H9 (cell line): ENCODE measurements at regions not wholly inside any gene's neighbourhood (a gene's known extent, or its start where the extent isn't known, plus 50 kb on each side); places are given as distances from the start of the nearest gene placed in this dataset.

ENCODE experiments used
- DNase-seq: peaks from one replicate; pipeline ENCODE4 v3.0.0-alpha.2; 2017
- H2AFZ ChIP-seq: one replicate; pipeline ENCODE4 v1.6.1; 2013; ENCODE audit warnings: mild to moderate bottlenecking, low read length, control low read depth, moderate library complexity
- H2AK5ac ChIP-seq: 2 replicates; pipeline ENCODE4 v1.6.1; 2013; ENCODE audit warnings: low read length, control low read depth, mixed read lengths; ENCODE audit not compliant: insufficient read length
- H2BK120ac ChIP-seq: one replicate; pipeline ENCODE4 v1.6.1; 2013; ENCODE audit warnings: low read depth, mild to moderate bottlenecking, low read length, control low read depth, inconsistent platforms; ENCODE audit not compliant: poor library complexity, severe bottlenecking
- H2BK12ac ChIP-seq: 2 replicates; pipeline ENCODE4 v1.6.1; 2013; ENCODE audit warnings: low read length, control low read depth, mixed read lengths, low read depth; ENCODE audit not compliant: insufficient read length
- H2BK15ac ChIP-seq: 2 replicates; pipeline ENCODE4 v1.6.1; 2013; ENCODE audit warnings: low read depth, low read length, control low read depth
- H2BK20ac ChIP-seq: one replicate; pipeline ENCODE4 v1.6.1; 2013; ENCODE audit warnings: low read depth, mild to moderate bottlenecking, low read length, control low read depth, inconsistent platforms; ENCODE audit not compliant: poor library complexity, severe bottlenecking
- H2BK5ac ChIP-seq: 2 replicates; pipeline ENCODE4 v1.6.1; 2013; ENCODE audit warnings: low read length, control low read depth, mixed read lengths; ENCODE audit not compliant: insufficient read length
- H3K14ac ChIP-seq: 2 replicates; pipeline ENCODE4 v1.6.1; 2013; ENCODE audit warnings: low read length, control low read depth; ENCODE audit not compliant: insufficient read depth
- H3K18ac ChIP-seq: 2 replicates; pipeline ENCODE4 v1.6.1; 2013; ENCODE audit warnings: low read depth, mild to moderate bottlenecking, mixed read lengths, low read length, control low read depth; ENCODE audit not compliant: insufficient read length
- H3K23ac ChIP-seq: 2 replicates; pipeline ENCODE4 v1.6.1; 2013; ENCODE audit warnings: low read length, control low read depth, mixed read lengths, low read depth; ENCODE audit not compliant: insufficient read length
- H3K23me2 ChIP-seq: 2 replicates; pipeline ENCODE4 v1.6.1; 2013; ENCODE audit warnings: low read depth, mild to moderate bottlenecking, mixed read lengths, low read length, control low read depth; ENCODE audit not compliant: insufficient read length, poor library complexity, severe bottlenecking
- H3K27ac ChIP-seq: 2 replicates; pipeline ENCODE4 v1.5.1; 2013; ENCODE audit warnings: low read length, control low read depth, mixed read lengths, low read depth; ENCODE audit not compliant: insufficient read length
- H3K27me3 ChIP-seq: 2 replicates; pipeline ENCODE4 v1.6.1; 2013; ENCODE audit warnings: low read length, control low read depth, inconsistent platforms; ENCODE audit not compliant: insufficient read depth
- H3K4ac ChIP-seq: 2 replicates; pipeline ENCODE4 v1.6.1; 2013; ENCODE audit warnings: low read depth, mild to moderate bottlenecking, control low read depth, inconsistent platforms, low read length, moderate library complexity
- H3K4me1 ChIP-seq: 2 replicates; pipeline ENCODE4 v1.6.1; 2013; ENCODE audit warnings: low read length, control low read depth, inconsistent platforms; ENCODE audit not compliant: insufficient read depth
- H3K4me2 ChIP-seq: 2 replicates; pipeline ENCODE4 v1.6.1; 2013; ENCODE audit warnings: low read length, control low read depth, mixed read lengths; ENCODE audit not compliant: insufficient read length, insufficient read depth
- H3K56ac ChIP-seq: 2 replicates; pipeline ENCODE4 v1.6.1; 2013; ENCODE audit warnings: low read depth, mild to moderate bottlenecking, mixed read lengths, low read length, control low read depth; ENCODE audit not compliant: insufficient read length
- H3K79me1 ChIP-seq: 2 replicates; pipeline ENCODE4 v1.6.1; 2013; ENCODE audit warnings: low read depth, mild to moderate bottlenecking, moderate library complexity, low read length, control low read depth, inconsistent platforms; ENCODE audit not compliant: insufficient read depth, poor library complexity, severe bottlenecking
- H3K79me2 ChIP-seq: 2 replicates; pipeline ENCODE4 v1.6.1; 2013; ENCODE audit warnings: low read length, control low read depth, inconsistent platforms; ENCODE audit not compliant: insufficient read depth
- H3K9ac ChIP-seq: 2 replicates; pipeline ENCODE4 v1.6.1; 2013; ENCODE audit warnings: low read length, control low read depth, mixed read lengths; ENCODE audit not compliant: insufficient read length; ENCODE audit errors: extremely low read depth
- H3K9me3 ChIP-seq: one replicate; pipeline ENCODE4 v1.6.1; 2013; ENCODE audit warnings: low read depth, low read length, inconsistent platforms; ENCODE audit not compliant: control insufficient read depth
- H3T11ph ChIP-seq: one replicate; pipeline ENCODE4 v1.6.1; 2013; ENCODE audit warnings: mild to moderate bottlenecking, low read length, control low read depth, inconsistent platforms
- H4K20me1 ChIP-seq: one replicate; pipeline ENCODE4 v1.6.1; 2013; ENCODE audit not compliant: control insufficient read depth, insufficient read length, insufficient read depth
- H4K5ac ChIP-seq: 2 replicates; pipeline ENCODE4 v1.6.1; 2013; ENCODE audit warnings: low read depth, mild to moderate bottlenecking, mixed read lengths, low read length, control low read depth; ENCODE audit not compliant: insufficient read length
- H4K8ac ChIP-seq: replicated peaks from 2 replicates; pipeline ENCODE4 v1.6.1; 2013; ENCODE audit warnings: low read length, control low read depth, mixed read lengths, low read depth; ENCODE audit not compliant: insufficient read length
- H4K91ac ChIP-seq: 2 replicates; pipeline ENCODE4 v1.6.1; 2013; ENCODE audit warnings: low read depth, mild to moderate bottlenecking, moderate library complexity, mixed read lengths, low read length, control low read depth; ENCODE audit not compliant: insufficient read length
- H3K27ac Mint-ChIP-seq, 3 experiments: 2 replicates in 2 of 3; 3 replicates in 1 of 3; pipeline ENCODE4 v1.8.0; 2020 to 2021; ENCODE audit warnings: mixed read lengths in 3 of 3, mild to moderate bottlenecking in 1 of 3, moderate library complexity in 1 of 3
- H3K27me3 Mint-ChIP-seq: 2 replicates; pipeline ENCODE4 v1.8.0; 2021; ENCODE audit warnings: low read depth, mild to moderate bottlenecking, moderate library complexity, mixed read lengths
- H3K36me3 Mint-ChIP-seq, 3 experiments: 2 replicates in 2 of 3; 3 replicates in 1 of 3; pipeline ENCODE4 v1.8.0; 2020 to 2021; ENCODE audit warnings: low read depth in 3 of 3, mixed read lengths in 3 of 3; ENCODE audit not compliant: insufficient read depth in 1 of 3
- H3K4me1 Mint-ChIP-seq, 2 experiments: 2 replicates each; pipeline ENCODE4 v1.8.0; 2020; ENCODE audit warnings: mixed read lengths in 2 of 2
- H3K4me3 Mint-ChIP-seq, 2 experiments: 2 replicates in 1 of 2; 3 replicates in 1 of 2; pipeline ENCODE4 v1.8.0; 2020 to 2021; ENCODE audit warnings: mild to moderate bottlenecking in 2 of 2, mixed read lengths in 2 of 2, moderate library complexity in 1 of 2
- H3K9me3 Mint-ChIP-seq, 2 experiments: 2 replicates in 1 of 2; 3 replicates in 1 of 2; pipeline ENCODE4 v1.8.0; 2020; ENCODE audit warnings: mild to moderate bottlenecking in 2 of 2, mixed read lengths in 2 of 2, moderate library complexity in 1 of 2
- WGBS: extraction: QIAGEN DNeasy Blood & Tissue Kit; methylation state at CpG from one replicate; pipeline ENCODE4 v1.1.7; 2013; ENCODE audit warnings: missing lambda C conversion rate, low lambda C conversion rate, mixed read lengths; ENCODE audit not compliant: insufficient read length; ENCODE audit errors: extremely low coverage; 5-methylcytosine and 5-hydroxymethylcytosine counted together
- TF ChIP-seq, protein P1 (sequence below): fragments of 200-600 bp; sonication (generic); conservative IDR thresholded peaks from 3 replicates; pipeline ENCODE4 v1.8.0; 2021; ENCODE audit warnings: antibody characterized with exemption, mild to moderate bottlenecking

- Histone ChIP-seq H2BK120ac (no peak overlapping the region), H3K27me3 (no peaks in the 10 kb centered on the region), H3K79me2 (no peaks in the 10 kb centered on the region), H3K79me1 (no peaks in the 10 kb centered on the region), H3K9ac (no peak overlapping the region), H3K56ac (no peak overlapping the region), H2BK20ac (no peak overlapping the region), H3K27ac (no peak overlapping the region), H3K4ac (no peak overlapping the region), H4K20me1 (no peaks in the 10 kb centered on the region), H3K4me2 (no peak overlapping the region), H3K23ac (no peak overlapping the region), H3K23me2 (no peaks in the 10 kb centered on the region), H3T11ph (no peak overlapping the region), H3K14ac (no peak overlapping the region), H2AK5ac (no peak overlapping the region), H2BK15ac (no peak overlapping the region), H4K91ac (no peak overlapping the region), H2BK5ac (no peak overlapping the region), H3K9me3 (no peaks in the 10 kb centered on the region), H4K8ac (no peak overlapping the region), H2BK12ac (no peak overlapping the region), H3K18ac (no peak overlapping the region), H3K4me1 (no peaks in the 10 kb centered on the region), H4K5ac (no peak overlapping the region), H2AFZ (no peak overlapping the region)
- Mint-ChIP-seq H3K4me1 (no peaks in the 10 kb centered on the region), H3K36me3 (no peaks in the 10 kb centered on the region), H3K9me3 (no peaks in the 10 kb centered on the region), H3K27me3 (no peaks in the 10 kb centered on the region), H3K4me3 (no peak overlapping the region), H3K27ac (no peak overlapping the region)
- TF ChIP-seq, protein P1, sequence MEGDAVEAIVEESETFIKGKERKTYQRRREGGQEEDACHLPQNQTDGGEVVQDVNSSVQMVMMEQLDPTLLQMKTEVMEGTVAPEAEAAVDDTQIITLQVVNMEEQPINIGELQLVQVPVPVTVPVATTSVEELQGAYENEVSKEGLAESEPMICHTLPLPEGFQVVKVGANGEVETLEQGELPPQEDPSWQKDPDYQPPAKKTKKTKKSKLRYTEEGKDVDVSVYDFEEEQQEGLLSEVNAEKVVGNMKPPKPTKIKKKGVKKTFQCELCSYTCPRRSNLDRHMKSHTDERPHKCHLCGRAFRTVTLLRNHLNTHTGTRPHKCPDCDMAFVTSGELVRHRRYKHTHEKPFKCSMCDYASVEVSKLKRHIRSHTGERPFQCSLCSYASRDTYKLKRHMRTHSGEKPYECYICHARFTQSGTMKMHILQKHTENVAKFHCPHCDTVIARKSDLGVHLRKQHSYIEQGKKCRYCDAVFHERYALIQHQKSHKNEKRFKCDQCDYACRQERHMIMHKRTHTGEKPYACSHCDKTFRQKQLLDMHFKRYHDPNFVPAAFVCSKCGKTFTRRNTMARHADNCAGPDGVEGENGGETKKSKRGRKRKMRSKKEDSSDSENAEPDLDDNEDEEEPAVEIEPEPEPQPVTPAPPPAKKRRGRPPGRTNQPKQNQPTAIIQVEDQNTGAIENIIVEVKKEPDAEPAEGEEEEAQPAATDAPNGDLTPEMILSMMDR, result no peak
- DNase-seq, result no peak
- no CpG with 5 or more reads among the region's 1 CpG for WGBS
Measured at GRCh38 chr3:35931867-35932266, 292.5 kb downstream of the ARPP21 start.
